ENCODE measurements at regions not wholly inside any gene's neighbourhood (a gene's known extent, or its start where the extent isn't known, plus 50 kb on each side); places are given as distances from the start of the nearest gene placed in this dataset.

DNA sequence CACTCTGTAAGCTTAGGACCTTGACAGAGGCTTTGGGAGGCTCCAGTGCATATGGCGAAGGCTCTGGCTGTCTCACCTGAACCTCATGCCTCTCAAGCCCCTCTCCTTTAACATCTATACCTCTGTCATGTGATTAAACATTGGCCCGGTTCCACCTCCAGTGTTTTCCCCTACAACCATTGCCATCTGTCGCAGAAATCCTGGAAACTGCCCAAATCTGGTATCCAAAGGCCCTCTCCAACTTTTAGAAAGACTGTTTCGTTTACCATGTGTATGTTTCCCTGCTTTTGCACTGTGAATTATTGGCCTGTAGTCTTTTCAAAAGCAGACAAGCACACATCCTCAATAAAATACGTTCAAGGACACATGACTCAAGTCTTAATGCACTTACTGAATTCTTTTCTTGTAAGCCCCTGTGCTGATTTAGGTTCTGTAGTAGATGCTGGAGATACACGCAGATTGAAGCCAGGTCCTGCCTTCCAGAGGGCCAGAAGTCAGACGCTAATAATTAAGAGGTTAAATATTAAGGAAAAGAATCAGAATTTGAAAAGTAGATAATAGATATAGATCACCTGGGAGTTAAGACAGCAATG lies 386.4 kb upstream of the SLC14A2 start:
- H3K27me3 ChIP-seq, result no peaks in the 10 kb centered on the region
- H3K36me3 ChIP-seq, result no peaks in the 10 kb centered on the region
- H3K4me3 ChIP-seq, result no peak overlapping the region
- H3K27ac ChIP-seq, result no peak overlapping the region
- no peaks in the 10 kb centered on the region for H3K9me3 ChIP-seq (replicated peaks)
- DNase-seq, result no peak
- H3K4me1 ChIP-seq, result no peaks in the 10 kb centered on the region

DNA sequence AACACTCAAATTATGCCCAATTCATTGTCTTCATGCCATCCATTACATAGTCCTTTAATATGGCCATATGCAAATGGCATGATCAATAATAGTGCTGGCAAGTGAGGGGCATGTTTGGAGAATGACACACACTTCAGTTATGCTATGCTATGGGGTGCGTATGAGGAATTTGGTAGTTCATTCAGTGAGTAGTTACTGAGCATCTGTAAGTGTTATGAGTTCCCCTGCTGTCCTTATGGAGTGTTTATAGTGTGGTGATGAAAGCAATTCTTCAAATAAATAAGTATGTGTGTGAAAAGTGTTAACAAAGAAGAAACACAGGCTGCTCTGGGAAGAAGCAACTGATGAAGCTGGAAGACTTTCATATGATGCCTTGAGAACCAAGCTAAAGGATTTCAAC lies 383.7 kb upstream of the SLC14A2 start:
- no peaks in the 10 kb centered on the region for H3K36me3 ChIP-seq
- no peaks in the 10 kb centered on the region for H3K4me1 ChIP-seq
- H3K9me3 ChIP-seq (replicated peaks), result no peaks in the 10 kb centered on the region
- H3K27me3 ChIP-seq, result no peaks in the 10 kb centered on the region
- H3K4me3 ChIP-seq, result no peak overlapping the region
- DNase-seq, result no peak
- H3K27ac ChIP-seq, result no peak overlapping the region

DNA sequence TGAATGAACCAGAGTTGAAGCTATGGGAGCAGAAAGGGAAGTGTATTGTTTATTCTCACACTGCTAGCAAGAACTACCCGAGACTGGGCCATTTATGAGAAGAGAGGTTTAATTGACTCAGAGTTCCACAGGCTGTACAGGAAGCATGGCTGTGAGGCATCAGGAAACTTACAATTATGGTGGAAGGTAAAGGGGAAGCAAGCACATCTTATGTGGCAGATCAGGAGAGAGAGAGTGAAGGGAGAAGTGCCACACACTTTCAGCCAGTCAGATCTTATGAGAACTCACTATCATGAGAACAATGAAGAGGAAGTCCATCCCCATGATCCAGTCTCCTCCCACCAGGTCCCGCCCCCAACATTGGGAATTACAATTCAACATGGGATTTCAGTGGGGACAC lies 383.2 kb upstream of the SLC14A2 start:
- no peaks in the 10 kb centered on the region for H3K27me3 ChIP-seq
- H3K27ac ChIP-seq, result no peak overlapping the region
- no peak for DNase-seq
- H3K4me3 ChIP-seq, result no peak overlapping the region
- H3K36me3 ChIP-seq, result no peaks in the 10 kb centered on the region
- no peaks in the 10 kb centered on the region for H3K9me3 ChIP-seq (replicated peaks)
- H3K4me1 ChIP-seq, result no peaks in the 10 kb centered on the region

DNA sequence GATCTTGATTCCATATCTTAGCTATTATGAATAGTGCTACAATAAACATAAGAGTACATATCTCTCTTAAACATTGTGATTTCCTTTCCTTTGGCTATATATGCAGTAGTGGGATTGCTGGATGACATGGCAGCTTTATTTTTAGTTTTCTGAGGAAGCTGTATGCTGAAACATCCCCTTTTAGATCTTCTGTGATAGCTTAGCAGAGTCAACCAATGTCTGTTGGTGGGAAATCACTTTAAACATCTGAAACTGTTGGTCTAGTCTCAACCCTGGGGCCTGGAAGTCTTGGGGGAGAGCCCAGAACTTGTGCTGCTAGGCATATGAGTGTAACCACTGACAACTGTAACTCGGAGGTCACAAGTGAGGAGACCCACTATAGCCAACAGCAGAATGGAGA lies 378.6 kb upstream of the SLC14A2 start:
- no peaks in the 10 kb centered on the region for H3K9me3 ChIP-seq (replicated peaks)
- no peaks in the 10 kb centered on the region for H3K27me3 ChIP-seq
- no peaks in the 10 kb centered on the region for H3K4me1 ChIP-seq
- no peaks in the 10 kb centered on the region for H3K36me3 ChIP-seq
- DNase-seq, result no peak
- no peak overlapping the region for H3K4me3 ChIP-seq
- H3K27ac ChIP-seq, result no peak overlapping the region

DNA sequence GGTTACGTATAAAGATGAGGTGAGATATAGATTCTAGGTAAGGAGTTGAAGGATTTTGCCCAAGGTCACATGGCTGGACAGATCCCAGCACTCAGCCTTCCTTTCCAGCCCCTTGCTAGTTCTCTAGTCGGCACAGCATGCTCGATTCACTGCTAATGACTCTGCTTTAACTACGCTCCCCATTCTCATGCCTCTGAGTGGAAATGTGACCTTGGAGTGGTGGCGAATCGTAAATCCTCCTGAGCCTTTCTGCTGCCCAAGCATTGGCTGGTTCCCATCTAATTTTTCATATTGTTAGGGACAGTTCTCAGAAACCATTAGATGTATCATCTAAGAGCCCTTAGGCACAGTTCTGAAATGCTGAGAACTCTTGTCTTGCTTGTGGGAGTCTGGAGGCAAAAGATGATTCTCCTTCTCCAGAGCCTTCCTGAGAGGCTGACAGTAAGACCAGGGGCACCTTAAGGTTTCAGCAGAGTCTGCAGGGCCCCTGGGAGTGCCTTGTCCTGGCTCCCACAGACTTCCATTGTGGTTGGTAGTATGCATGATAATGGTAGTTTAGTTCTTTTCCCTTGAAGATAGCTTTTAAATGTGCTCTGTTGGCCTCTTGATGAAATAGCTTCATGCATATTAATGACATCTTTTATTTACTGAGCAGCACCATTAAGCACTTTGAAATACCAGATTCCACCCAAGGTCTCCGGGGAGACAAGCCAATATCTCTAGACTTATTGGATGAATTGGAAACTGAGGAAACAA lies 377.8 kb upstream of the SLC14A2 start:
- H3K9me3 ChIP-seq (replicated peaks), result no peaks in the 10 kb centered on the region
- no peak for DNase-seq
- H3K36me3 ChIP-seq, result no peaks in the 10 kb centered on the region
- H3K4me1 ChIP-seq, result no peaks in the 10 kb centered on the region
- no peak overlapping the region for H3K4me3 ChIP-seq
- no peaks in the 10 kb centered on the region for H3K27me3 ChIP-seq
- H3K27ac ChIP-seq, result no peak overlapping the region

DNA sequence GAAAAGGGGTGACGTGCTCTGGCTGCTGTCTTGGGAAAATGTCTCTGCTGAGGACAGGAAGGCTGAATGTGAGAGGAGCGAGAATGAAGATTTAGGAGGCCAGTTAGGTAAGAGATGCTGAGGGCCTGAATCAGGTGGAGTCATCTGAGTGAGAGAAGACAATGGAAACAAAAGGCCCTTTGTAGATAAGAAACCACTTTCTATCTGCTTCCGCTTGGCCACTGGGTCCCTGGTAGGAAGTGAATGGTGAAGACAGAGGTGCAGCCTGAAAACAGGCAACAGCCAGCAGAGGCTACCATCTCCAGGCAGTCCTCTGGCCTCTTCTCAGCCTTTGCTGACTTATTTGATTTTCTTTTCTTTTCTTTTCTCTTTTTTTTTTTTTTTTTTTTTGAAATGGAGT lies 374.0 kb upstream of the SLC14A2 start:
- H3K27me3 ChIP-seq, result no peaks in the 10 kb centered on the region
- H3K4me1 ChIP-seq, result peaks cover 4% of the 10 kb centered on the region; the same call in 1 of the 2 replicates
- H3K27ac ChIP-seq, result no peak overlapping the region
- no peaks in the 10 kb centered on the region for H3K9me3 ChIP-seq (replicated peaks)
- DNase-seq, result no peak
- no peaks in the 10 kb centered on the region for H3K36me3 ChIP-seq
- no peak overlapping the region for H3K4me3 ChIP-seq

DNA sequence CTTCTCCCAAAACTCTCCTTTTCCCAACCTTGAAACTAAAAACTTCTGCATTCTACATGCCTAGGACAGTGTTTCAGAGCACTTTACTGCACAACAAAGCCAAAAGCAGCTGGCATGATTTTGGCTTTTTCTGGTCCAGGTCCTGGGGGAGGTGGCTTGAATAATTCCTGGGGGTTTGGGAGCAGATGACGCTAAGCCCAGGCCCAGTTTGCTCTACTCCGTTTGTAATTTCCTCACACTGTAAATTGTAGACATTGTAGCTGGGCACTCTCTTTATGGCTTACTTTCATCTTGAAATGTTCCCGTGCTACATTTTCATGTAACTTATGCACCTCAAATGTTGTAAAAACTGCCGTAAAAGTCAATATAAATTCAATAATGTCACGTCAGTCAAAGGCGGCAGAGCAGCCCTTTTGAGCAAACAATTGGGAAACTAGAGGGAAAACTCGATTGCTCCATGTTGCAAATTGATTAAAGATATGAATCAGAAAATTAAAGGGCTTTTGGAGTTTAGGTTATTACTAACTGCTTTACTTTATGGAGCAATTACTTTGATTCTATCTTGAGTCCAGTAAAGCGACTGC lies 373.2 kb upstream of the SLC14A2 start:
- Histone ChIP-seq H3K9me3 (replicated peaks) (no peaks in the 10 kb centered on the region), H3K27me3 (no peaks in the 10 kb centered on the region), H3K4me3 (no peak overlapping the region), H3K4me1 (peaks cover 4% of the 10 kb centered on the region; the same call in 1 of the 2 replicates), H3K27ac (no peak overlapping the region), H3K36me3 (no peaks in the 10 kb centered on the region)
- no peak for DNase-seq

DNA sequence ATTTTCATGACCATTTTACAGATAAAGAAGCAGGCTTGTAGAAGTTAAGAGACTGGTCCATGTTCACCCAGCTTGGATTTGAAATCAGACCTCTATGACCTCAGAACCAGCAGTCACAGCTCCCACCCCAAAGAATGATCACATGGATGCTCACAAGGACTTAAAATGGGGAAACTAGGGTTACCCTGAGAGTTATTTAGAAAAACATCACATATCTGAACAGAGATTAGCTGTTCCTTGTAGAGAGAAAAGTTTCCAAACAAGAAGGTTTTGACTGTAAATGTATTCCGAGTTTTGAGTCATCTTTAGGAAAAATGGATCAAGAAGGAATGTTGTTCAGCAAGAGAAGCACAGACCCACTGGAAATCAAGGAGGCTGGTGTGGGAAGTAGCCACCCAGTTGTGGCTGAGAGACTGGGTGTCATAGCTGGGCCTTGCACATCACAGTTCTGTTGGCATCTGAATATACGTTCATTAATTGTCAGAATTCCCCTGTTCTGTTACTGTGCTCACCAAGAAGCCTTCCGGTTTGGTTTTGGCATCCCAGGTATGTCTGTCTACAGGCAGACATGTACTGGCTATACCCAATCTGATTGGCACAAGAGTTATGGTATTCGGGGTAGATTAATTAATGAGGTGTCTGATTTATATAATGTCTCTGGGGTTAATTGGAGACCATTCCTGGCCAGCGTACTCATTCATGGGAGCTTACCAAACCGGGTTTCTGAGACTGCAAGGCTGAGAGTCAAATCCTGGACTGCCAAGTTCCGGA lies 371.8 kb upstream of the SLC14A2 start:
- no peak overlapping the region for H3K4me3 ChIP-seq
- no peaks in the 10 kb centered on the region for H3K27me3 ChIP-seq
- no peaks in the 10 kb centered on the region for H3K9me3 ChIP-seq (replicated peaks)
- no peaks in the 10 kb centered on the region for H3K36me3 ChIP-seq
- no peak overlapping the region for H3K27ac ChIP-seq
- no peak for DNase-seq
- peaks cover 4% of the 10 kb centered on the region; the same call in 1 of the 2 replicates for H3K4me1 ChIP-seq

DNA sequence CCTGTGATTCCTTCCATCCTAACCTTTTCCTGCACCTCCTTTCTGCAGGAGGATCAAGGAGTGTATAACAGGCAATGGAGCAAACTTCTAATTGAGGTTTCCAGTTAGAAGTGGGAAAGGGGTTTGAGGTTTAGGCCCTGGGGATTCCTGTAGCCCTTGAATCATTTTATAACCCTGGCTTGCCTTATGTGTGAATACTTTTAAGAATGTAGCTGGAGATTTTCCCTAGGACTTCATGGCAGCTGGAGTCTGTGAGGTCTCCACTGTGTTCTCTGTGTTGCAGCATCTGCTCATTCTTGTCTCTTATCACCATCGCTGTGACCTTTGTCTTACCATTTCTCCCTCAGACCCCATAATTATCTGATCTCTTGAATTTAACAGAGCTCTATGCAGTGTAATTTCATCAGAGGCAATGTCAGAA lies 370.2 kb upstream of the SLC14A2 start:
- peak; percentile 33 to 51 for DNase-seq
- Histone ChIP-seq H3K4me3 (no peak overlapping the region), H3K9me3 (replicated peaks) (no peaks in the 10 kb centered on the region), H3K4me1 (peaks cover 4% of the 10 kb centered on the region; the same call in 1 of the 2 replicates), H3K27ac (peak overlapping the region; percentile 20; the same call in 1 of the 2 replicates), H3K36me3 (no peaks in the 10 kb centered on the region), H3K27me3 (no peaks in the 10 kb centered on the region)

DNA sequence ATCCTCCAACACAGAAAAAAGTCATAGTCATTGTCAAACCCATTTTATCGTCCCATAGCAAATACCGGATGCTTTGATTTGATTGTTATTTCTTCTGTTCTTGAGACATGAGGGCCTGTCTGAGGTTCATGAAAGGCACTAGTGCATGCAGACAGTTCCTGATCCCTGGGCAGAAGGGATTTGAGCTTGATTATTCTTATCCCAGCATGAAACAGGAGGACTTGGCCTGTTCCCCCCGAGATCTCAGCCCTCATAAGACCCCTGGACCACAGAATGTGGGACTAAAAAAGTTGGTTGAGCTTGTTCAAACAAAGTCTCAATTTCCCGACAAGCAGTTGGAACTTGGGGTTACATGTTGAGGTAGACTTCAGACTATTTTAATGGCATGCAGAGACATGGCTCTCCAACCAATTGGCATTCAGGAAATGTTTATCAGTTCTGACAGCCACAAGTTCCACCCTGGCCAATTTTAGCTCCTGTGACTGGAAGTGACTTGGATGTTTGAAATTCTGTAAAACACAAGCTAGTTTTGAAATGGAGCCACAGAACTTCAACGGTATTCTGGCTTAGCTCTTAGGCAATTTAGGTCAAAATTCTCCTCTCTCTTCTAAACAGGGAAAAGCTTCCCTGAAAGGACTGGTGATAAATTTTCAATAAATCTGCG lies 366.9 kb upstream of the SLC14A2 start:
- peak; percentile 2 for DNase-seq
- Histone ChIP-seq H3K9me3 (replicated peaks) (no peaks in the 10 kb centered on the region), H3K36me3 (no peaks in the 10 kb centered on the region), H3K27me3 (no peaks in the 10 kb centered on the region), H3K27ac (peak overlapping the region; percentile 28; the same call in 1 of the 2 replicates), H3K4me3 (no peak overlapping the region), H3K4me1 (peaks cover 4% of the 10 kb centered on the region; the same call in 1 of the 2 replicates)

DNA sequence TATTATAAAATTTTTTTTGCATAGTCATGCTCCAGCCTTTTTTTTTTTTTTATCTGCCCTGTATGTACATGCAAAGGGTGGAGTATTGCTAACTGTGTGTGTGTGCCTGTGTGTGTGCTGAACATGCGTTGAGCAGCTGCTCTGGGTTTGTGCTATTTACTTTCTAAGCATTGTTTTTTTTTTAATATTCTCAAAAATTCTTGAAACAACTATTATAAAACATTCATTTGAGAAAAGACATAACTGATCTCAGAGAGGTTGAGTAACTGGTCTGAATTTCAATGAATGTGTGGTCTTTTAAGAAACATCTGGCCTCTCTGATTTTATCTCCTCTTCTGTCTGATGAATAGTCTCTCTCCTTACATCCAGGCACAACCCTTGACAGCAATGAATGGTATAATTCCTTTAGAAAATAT lies 366.0 kb upstream of the SLC14A2 start:
- no peak overlapping the region for H3K4me3 ChIP-seq
- peaks cover 4% of the 10 kb centered on the region; the same call in 1 of the 2 replicates for H3K4me1 ChIP-seq
- H3K27ac ChIP-seq, result no peak overlapping the region
- no peak for DNase-seq
- no peaks in the 10 kb centered on the region for H3K27me3 ChIP-seq
- H3K9me3 ChIP-seq (replicated peaks), result no peaks in the 10 kb centered on the region
- no peaks in the 10 kb centered on the region for H3K36me3 ChIP-seq

DNA sequence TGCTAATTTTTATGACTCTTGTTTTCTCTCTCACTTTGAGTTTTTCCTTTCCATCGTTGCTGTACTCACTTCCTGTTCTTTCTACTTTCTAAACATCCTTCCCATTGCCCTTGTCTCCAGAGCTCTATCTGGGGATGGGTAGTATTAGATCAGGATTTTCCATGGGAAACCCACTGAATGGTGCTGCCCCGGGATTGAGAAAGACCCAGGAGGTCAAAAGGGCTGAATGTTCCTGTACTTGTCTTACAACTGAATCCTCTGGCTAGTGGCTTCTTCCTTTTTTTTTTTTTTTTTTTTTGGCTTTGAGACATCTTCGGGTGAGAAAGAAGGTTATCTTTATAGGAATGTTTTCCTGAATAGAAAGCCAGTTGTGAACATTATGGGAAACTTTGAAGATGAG lies 364.8 kb upstream of the SLC14A2 start:
- H3K27me3 ChIP-seq, result no peaks in the 10 kb centered on the region
- no peaks in the 10 kb centered on the region for H3K36me3 ChIP-seq
- H3K4me3 ChIP-seq, result no peak overlapping the region
- no peak for DNase-seq
- H3K27ac ChIP-seq, result no peak overlapping the region
- H3K9me3 ChIP-seq (replicated peaks), result no peaks in the 10 kb centered on the region
- H3K4me1 ChIP-seq, result peaks cover 5% of the 10 kb centered on the region

DNA sequence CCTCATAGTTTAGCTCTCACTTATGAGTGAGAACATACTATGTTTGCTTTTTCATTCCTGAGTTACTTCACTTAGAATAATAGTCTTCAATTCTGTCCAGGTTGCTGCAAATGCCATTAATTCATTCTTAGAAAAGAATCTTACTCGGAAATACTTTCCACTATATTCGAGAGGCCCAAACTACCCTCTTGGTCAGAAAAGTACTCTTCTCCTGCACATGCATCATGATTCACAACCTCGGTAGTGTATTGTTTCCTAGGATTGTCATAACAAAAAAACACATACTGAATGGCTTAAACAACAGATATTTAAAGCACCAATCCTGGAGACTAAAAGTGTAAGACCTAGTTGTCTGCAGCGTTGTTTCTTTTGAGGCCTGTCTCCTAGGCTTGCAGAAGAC lies 364.0 kb upstream of the SLC14A2 start:
- Histone ChIP-seq H3K9me3 (replicated peaks) (no peaks in the 10 kb centered on the region), H3K27ac (no peak overlapping the region), H3K4me1 (peaks cover 12% of the 10 kb centered on the region), H3K36me3 (no peaks in the 10 kb centered on the region), H3K27me3 (no peaks in the 10 kb centered on the region), H3K4me3 (no peak overlapping the region)
- no peak for DNase-seq

DNA sequence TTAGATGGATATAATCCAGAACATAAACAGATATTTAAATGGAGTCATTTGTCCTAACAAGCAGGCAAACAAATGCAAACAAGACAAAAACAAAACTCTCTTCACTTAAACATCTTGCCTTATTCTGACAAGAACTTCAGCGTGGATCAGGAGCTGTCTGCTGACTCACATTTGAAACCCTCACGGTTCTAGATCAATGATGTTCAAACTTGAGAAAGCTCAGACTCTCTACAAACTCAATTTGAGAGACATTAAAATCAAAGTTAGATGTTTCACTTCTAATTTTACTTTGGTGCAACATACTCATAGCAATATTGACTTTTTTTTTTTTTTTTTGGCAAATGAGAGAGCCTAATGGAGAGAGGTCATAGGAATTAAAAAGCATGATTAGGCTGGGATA lies 362.8 kb upstream of the SLC14A2 start:
- H3K27ac ChIP-seq, result no peak overlapping the region
- no peak overlapping the region for H3K4me3 ChIP-seq
- H3K27me3 ChIP-seq, result no peaks in the 10 kb centered on the region
- H3K4me1 ChIP-seq, result peaks cover 16% of the 10 kb centered on the region
- DNase-seq, result no peak
- no peaks in the 10 kb centered on the region for H3K9me3 ChIP-seq (replicated peaks)
- H3K36me3 ChIP-seq, result no peaks in the 10 kb centered on the region
